CD4-positive, alpha-beta T cell treated with Interleukin-17A for 4 hours (primary cell): ENCODE measurements at regions not wholly inside any gene's neighbourhood (a gene's known extent, or its start where the extent isn't known, plus 50 kb on each side); places are given as distances from the start of the nearest gene placed in this dataset.

Source experiments
- DNase-seq: peaks from one replicate; pipeline ENCODE4 v3.0.0-alpha.2; 2020; ENCODE audit warnings: mixed read lengths

GRCh38 chr2:189268763-189269162 lies 89.2 kb upstream of the COL5A2 start:
- no peak for DNase-seq

DNA sequence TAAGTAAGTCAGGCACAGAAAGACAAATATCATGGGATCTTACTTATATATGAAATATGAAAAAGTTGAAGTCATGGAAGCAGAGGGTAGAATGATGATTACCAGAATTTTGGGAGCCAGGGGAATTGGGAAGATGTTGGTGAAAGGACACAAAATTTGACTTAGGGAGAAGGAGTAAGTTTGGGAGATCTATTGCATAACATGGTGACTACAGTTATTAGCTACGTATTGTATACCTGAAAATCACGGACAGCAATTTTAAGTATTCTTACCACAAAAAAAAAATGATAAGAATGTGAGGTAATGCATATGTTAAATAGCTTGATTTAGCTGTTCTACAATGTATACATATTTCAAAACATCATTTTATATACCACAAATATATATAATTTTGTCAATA lies 94.2 kb upstream of the COL5A2 start:
- DNase-seq, result no peak

GRCh38 chr2:189274361-189274760 lies 94.8 kb upstream of the COL5A2 start:
- no peak for DNase-seq

GRCh38 chr2:189276277-189276676 lies 96.7 kb upstream of the COL5A2 start:
- DNase-seq, result no peak

DNA sequence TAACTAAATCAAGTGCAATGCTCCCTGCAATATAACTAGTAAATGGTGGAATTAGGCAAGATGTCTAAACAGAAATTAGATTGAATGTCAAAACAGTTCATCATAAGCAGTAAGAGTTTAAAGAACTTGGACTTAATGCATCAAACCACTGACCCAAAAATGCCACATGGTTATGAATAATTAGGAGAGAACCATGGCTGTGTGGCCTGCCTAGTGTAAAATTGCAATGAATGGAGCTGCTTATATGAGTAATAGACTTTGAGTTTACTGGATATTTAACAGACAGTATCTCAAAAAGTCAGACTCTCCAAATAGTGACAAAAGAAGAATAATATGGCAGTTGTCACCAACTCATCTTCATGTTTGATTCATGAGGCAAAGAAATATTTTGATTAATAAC lies 101.6 kb upstream of the COL5A2 start:
- no peak for DNase-seq

- DNase-seq, result no peak
Measured at GRCh38 chr2:189285349-189285748, 105.8 kb upstream of the COL5A2 start.

DNA sequence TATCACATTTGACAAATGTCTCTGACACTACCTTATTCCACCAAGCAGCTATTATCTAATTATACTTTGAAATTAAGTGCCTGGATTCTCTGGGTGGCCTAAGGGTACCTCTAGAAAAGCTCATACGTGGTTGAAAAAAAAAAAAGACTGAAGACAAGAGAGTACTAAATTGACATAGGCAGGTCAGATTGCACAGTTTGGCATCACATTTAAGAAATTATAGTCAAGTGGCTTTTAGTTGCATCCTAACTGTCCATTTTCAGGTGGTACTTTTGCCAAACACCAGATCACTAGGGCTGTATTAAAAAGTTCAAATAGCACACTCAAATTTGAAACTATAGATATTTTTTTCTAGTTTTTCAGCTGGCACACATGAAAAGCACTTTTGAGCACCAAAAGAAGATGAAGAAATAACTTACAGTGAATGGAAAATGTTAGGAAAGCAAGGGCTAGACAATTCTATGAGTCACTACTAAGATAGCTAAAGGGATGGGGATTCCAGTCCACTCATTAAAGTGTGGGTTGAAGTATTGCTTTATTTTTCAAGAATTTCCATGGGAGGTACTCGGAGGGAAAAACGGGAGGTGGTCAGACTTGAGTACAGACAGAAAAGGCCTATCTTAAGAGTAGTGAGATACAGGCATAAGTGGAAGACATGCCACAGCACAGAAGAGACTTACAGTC lies 106.5 kb upstream of the COL5A2 start:
- DNase-seq, result no peak

- DNase-seq, result no peak
Measured at GRCh38 chr2:189287363-189287762, 107.8 kb upstream of the COL5A2 start.

- no peak for DNase-seq
Measured at GRCh38 chr2:189287982-189288521, 108.5 kb upstream of the COL5A2 start.

DNA sequence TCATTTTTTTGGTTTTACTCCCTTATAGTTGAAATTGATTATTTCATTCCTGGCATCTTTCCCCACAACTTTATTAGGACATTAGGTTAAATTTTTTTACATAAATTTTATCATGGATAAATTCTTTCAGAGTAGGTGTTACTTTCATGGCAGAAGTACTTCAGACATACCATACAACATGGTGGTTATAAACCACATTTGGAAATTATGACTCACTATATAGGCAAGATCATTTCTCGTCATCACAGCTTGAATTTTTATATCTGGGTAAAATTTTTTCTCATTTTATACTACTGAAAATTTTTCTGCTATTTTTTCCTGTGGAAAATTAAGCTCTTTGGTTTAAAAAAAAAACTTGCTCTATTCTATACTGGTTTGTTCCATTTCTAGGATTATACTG lies 111.9 kb upstream of the COL5A2 start:
- no peak for DNase-seq

- DNase-seq, result no peak
Measured at GRCh38 chr2:189293164-189293563, 113.6 kb upstream of the COL5A2 start.

GRCh38 chr2:189297446-189297845 lies 117.9 kb upstream of the COL5A2 start:
- no peak for DNase-seq

DNA sequence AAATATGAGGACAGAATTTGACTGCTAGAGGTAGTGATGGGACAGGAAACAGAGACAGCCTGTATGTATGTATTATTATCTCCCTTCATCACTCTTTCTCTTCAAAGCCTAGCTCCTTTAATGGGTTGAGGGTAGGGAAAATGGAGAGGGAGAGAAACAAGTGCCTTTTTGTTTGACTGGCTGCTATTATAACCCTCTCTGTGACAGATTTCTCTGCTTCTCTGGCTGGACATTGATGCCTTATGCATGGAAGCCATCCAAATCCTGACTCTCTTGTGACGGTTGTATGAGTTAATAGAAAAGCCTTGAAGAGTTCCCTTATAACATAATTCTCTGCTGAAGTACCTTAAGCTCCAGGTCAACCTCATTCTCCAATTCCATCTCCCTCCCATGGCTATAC lies 118.5 kb upstream of the COL5A2 start:
- no peak for DNase-seq

- DNase-seq, result no peak
Measured at GRCh38 chr2:189298481-189298880, 118.9 kb upstream of the COL5A2 start.

DNA sequence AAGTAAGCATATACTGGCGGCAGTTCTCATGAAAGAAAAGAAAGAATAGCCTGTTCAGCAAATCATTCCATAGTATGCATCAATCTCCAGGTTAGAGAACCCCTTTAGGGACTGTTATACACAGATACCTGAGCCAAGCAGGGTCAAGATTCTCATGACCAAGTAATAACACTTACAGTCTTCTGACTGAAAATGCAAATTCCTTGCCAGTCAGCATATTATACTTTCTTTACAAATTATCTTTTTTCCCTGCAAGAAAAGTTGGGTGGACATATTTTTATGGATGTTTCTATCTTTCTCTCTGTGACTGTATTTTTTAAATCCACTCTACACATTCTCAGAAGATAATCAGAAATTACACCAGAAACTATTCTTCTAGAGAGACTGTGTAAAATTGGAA lies 120.4 kb upstream of the COL5A2 start:
- no peak for DNase-seq

- peak; percentile 50 for DNase-seq
Measured at GRCh38 chr2:189300916-189301315, 121.4 kb upstream of the COL5A2 start.

- DNase-seq, result peak; percentile 10
Measured at GRCh38 chr2:189302274-189302948, 122.8 kb upstream of the COL5A2 start.

DNA sequence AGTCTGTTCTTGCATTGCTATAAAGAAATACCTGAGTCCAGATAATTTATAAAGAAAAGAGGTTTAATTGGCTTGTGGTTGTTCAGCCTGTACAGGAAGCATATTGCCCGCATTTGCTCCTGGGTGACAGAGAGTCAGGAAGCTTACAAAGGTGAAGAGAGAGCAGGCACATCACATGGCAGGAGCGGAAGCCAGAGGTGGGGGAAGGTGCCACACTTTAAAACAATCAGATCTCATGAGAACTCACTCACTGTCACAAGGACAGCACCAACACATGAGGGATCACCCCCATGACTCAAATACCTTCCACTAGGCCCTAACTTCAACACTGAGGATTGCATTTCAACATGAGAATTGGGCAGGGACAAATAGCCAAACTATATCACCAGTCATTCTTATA lies 124.8 kb upstream of the COL5A2 start:
- DNase-seq, result peak; percentile 70

- no peak for DNase-seq
Measured at GRCh38 chr2:189305291-189305943, 125.9 kb upstream of the COL5A2 start.

GRCh38 chr2:189306525-189306924 lies 127.0 kb upstream of the COL5A2 start:
- no peak for DNase-seq

DNA sequence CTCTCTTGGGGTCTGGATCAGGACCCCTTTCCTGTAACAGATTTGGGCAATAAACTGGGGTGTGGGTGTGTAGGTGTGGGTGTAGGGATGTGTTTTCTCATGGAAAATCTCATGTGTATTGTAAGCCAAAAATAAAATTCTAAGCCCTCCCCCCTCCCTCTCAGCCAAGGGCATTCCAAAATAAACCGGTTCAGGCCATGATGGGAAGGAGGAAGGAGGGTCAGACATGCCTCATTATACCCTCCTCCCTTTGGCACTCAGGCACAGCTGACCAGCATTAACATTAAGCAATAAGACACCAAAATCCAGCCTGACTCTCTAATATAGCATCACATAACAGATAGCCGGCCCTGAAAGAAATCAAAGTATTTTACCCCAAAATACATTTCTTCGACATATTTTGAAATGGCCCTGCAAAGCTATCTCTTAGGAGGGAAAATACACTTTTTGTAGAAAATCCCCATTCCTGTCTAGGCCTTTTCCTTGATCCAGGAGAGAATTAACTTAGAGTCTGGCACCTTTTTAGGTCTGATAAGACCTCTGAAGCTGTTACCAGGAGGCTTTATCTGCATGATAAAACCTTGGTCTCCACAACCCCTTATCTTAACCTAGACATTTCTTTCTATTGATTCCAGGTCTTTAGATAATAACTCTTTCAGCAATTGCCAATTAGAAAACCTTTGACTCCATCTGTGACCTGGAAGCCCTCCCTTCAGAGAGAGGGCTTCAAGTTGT lies 128.7 kb upstream of the COL5A2 start:
- no peak for DNase-seq

DNA sequence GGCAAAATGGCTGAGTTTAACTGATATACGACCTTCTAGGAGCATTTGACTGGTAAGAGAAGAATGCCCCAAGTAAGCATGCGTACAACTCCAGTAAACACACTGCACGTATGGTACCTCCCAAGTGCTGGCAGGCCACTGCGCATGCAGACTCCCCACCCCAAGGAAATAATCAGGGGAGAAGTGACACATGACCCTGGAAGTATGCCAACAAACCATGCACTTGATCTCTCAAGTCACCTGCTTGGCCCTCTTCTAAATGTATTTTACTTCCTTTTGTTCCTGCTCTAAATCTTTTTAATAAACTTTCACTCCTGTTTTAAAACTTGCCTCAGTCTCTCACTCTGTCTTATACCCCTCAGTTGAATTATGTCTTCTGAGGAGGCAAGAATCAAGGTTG lies 129.8 kb upstream of the COL5A2 start:
- peak; percentile 7 for DNase-seq

- no peak for DNase-seq
Measured at GRCh38 chr2:189312211-189312610, 129.1 kb upstream of the WDR75 start.
